ENCODE measurements at regions not wholly inside any gene's neighbourhood (a gene's known extent, or its start where the extent isn't known, plus 50 kb on each side); places are given as distances from the start of the nearest gene placed in this dataset.

DNA sequence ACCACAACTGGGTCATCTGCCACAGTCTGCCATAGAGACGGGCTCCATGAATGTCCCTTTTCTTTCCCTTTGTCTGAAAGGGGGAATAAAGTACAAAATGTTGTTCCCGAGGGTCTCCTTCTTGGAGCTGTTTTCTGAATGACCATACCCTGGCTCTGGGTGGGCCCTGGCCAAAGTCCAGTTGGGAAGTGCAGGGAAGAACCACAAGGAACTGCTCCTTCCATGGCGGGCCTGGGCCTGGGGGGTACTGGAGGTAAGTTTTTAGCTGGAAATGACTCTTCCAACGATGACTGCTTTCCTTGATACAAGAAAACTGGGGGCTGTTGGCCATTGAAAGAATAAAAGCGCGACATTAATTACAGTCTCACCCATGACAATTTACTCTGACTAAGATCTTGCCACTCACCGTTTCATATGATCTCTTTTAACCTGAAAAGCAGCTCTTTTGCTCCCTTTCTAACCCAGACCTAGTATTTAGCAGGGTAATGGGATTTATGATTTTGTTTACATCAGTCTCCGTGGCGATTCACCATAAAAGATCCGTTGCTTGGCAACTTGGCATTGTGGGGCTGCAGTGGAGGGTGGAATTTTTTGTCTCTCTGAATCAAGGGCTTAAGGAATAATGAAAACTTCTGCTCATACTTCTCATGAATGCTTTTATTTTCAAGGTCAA is 89.2 kb upstream of the PTCH1 start:
- Histone ChIP-seq H3K27me3 (ENCODE audit: control insufficient read depth in 2 of 2, insufficient read depth in 2 of 2, low read length in 2 of 2) (peaks cover 26 to 64% of the 10 kb centered on the region in 2 experiments), H2AFZ (ENCODE audit: low read depth, low read length) (no peak overlapping the region), H3K36me3 (ENCODE audit: control insufficient read depth, insufficient read depth, low read length) (no peaks in the 10 kb centered on the region), H3K9me3 (replicated peaks; ENCODE audit: control insufficient read depth, insufficient read depth, low read depth, low read length) (no peaks in the 10 kb centered on the region), H3K27ac (ENCODE audit: extremely low read depth, low read depth, low read length) (no peak overlapping the region), H3K4me1 (replicated peaks in 1 of 2; ENCODE audit: control insufficient read depth in 2 of 2, insufficient read depth in 2 of 2, low read length in 2 of 2) (peaks cover 0 to 5% of the 10 kb centered on the region in 2 experiments; a peak in 2 of 5 replicates), H4K20me1 (replicated peaks; ENCODE audit: control insufficient read depth, insufficient read depth, low read length) (peaks cover 3% of the 10 kb centered on the region; the same call in 1 of the 2 replicates), H3K4me3 (no peak overlapping the region), H3K9ac (ENCODE audit: insufficient read depth in 1 of 2, low read depth in 2 of 2, low read length in 2 of 2) (no peak overlapping the region), H3K4me2 (ENCODE audit: insufficient read depth, low read length) (no peak overlapping the region), H3K79me2 (ENCODE audit: control insufficient read depth, insufficient read depth, low read length) (no peaks in the 10 kb centered on the region), H3K9me1 (ENCODE audit: control insufficient read depth, insufficient read depth, low read length) (no peaks in the 10 kb centered on the region)
- ChIA-PET POLR2A (no interaction called here), CTCF (ENCODE audit: low intra/inter-chr PET ratio) (no interaction called here)
- ATAC-seq = no peak
- 3% methylated on average over 9 of the region's 10 CpGs for WGBS (ENCODE audit: insufficient coverage, low coverage, missing lambda C conversion rate)
- intact Hi-C loops (cut with micrococcal nuclease) (no loop called here), in situ Hi-C loops (cut with MboI) (no loop called here)
- TF ChIP-seq OTX1 (CRISPR knock-in tag; IDR thresholded peaks at IDR 0.05) (no peak), RFX1 (IDR thresholded peaks at IDR 0.05) (peak; percentile 38), BHLHE40 (IDR thresholded peaks at IDR 0.05; ENCODE audit: low read length) (no peak), NFYB (IDR thresholded peaks at IDR 0.05; ENCODE audit: extremely low read depth, insufficient read length) (no peak), FOS (IDR thresholded peaks at IDR 0.05; ENCODE audit: extremely low read depth, insufficient read length) (no peak)
- TF ChIP-seq, protein P1, sequence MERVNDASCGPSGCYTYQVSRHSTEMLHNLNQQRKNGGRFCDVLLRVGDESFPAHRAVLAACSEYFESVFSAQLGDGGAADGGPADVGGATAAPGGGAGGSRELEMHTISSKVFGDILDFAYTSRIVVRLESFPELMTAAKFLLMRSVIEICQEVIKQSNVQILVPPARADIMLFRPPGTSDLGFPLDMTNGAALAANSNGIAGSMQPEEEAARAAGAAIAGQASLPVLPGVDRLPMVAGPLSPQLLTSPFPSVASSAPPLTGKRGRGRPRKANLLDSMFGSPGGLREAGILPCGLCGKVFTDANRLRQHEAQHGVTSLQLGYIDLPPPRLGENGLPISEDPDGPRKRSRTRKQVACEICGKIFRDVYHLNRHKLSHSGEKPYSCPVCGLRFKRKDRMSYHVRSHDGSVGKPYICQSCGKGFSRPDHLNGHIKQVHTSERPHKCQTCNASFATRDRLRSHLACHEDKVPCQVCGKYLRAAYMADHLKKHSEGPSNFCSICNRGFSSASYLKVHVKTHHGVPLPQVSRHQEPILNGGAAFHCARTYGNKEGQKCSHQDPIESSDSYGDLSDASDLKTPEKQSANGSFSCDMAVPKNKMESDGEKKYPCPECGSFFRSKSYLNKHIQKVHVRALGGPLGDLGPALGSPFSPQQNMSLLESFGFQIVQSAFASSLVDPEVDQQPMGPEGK (CRISPR knock-in tag; IDR thresholded peaks at IDR 0.05; ENCODE audit: borderline replicate concordance) = no peak
- TF ChIP-seq, protein P2, sequence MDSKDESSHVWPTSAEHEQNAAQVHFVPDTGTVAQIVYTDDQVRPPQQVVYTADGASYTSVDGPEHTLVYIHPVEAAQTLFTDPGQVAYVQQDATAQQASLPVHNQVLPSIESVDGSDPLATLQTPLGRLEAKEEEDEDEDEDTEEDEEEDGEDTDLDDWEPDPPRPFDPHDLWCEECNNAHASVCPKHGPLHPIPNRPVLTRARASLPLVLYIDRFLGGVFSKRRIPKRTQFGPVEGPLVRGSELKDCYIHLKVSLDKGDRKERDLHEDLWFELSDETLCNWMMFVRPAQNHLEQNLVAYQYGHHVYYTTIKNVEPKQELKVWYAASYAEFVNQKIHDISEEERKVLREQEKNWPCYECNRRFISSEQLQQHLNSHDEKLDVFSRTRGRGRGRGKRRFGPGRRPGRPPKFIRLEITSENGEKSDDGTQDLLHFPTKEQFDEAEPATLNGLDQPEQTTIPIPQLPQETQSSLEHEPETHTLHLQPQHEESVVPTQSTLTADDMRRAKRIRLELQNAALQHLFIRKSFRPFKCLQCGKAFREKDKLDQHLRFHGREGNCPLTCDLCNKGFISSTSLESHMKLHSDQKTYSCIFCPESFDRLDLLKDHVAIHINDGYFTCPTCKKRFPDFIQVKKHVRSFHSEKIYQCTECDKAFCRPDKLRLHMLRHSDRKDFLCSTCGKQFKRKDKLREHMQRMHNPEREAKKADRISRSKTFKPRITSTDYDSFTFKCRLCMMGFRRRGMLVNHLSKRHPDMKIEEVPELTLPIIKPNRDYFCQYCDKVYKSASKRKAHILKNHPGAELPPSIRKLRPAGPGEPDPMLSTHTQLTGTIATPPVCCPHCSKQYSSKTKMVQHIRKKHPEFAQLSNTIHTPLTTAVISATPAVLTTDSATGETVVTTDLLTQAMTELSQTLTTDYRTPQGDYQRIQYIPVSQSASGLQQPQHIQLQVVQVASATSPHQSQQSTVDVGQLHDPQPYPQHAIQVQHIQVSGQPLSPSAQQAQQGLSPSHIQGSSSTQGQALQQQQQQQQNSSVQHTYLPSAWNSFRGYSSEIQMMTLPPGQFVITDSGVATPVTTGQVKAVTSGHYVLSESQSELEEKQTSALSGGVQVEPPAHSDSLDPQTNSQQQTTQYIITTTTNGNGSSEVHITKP (IDR thresholded peaks at IDR 0.05; ENCODE audit: partially characterized antibody) = no peak
- FAIRE-seq = no peak
- BruUV-seq (replicated peaks) = no TSS peak
- no peak for DNase-seq (ENCODE audit: extremely low read depth in 1 of 4, low spot score in 3 of 4)

Data from K562 (cell line).